ENCODE measurements at regions not wholly inside any gene's neighbourhood (a gene's known extent, or its start where the extent isn't known, plus 50 kb on each side); places are given as distances from the start of the nearest gene placed in this dataset.
"Not testable (repeated sequence)": the region's sequence is repeated elsewhere in the genome, so short reads cannot be mapped to it uniquely, and the experiment has no call there.

- no peak for DNase-seq (ENCODE audit: extremely low read depth in 1 of 11, low read depth in 9 of 11, low spot score in 4 of 11)
Observed at GRCh38 chr4:126468144-126468543, 1153.4 kb downstream of the FAT4 start.

- no peak for DNase-seq (ENCODE audit: extremely low read depth in 1 of 11, low read depth in 9 of 11, low spot score in 4 of 11)
Observed at GRCh38 chr4:126470862-126471261, 1156.1 kb downstream of the FAT4 start.

- DNase-seq (ENCODE audit: extremely low read depth in 1 of 11, low read depth in 9 of 11, low spot score in 4 of 11): no peak
Observed at GRCh38 chr4:126475730-126476129, 1157.0 kb upstream of the INTU start.

- no peak for DNase-seq (ENCODE audit: extremely low read depth in 1 of 11, low read depth in 9 of 11, low spot score in 4 of 11)
Observed at GRCh38 chr4:126479709-126480108, 1153.0 kb upstream of the INTU start.

- DNase-seq (ENCODE audit: extremely low read depth in 1 of 11, low read depth in 9 of 11, low spot score in 4 of 11): no peak
Observed at GRCh38 chr4:126482311-126482710, 1150.4 kb upstream of the INTU start.

- DNase-seq (ENCODE audit: extremely low read depth in 1 of 11, low read depth in 9 of 11, low spot score in 4 of 11): no peak
Observed at GRCh38 chr4:126486377-126486776, 1146.4 kb upstream of the INTU start.

GRCh38 chr4:126489826-126490463, 1142.8 kb upstream of the INTU start:
- no peak for DNase-seq (ENCODE audit: extremely low read depth in 1 of 11, low read depth in 9 of 11, low spot score in 4 of 11)

GRCh38 chr4:126495163-126495752, 1137.5 kb upstream of the INTU start:
- no peak for DNase-seq (ENCODE audit: extremely low read depth in 1 of 11, low read depth in 9 of 11, low spot score in 4 of 11)

- no peak for DNase-seq (ENCODE audit: extremely low read depth in 1 of 11, low read depth in 9 of 11, low spot score in 4 of 11)
Observed at GRCh38 chr4:126512979-126513378, 1119.8 kb upstream of the INTU start.

- peak in 8 of 11 donors; percentile 4 to 21 (median 15) for DNase-seq (ENCODE audit: extremely low read depth in 1 of 11, low read depth in 9 of 11, low spot score in 4 of 11)
Observed at GRCh38 chr4:126513596-126513995, 1119.2 kb upstream of the INTU start.

GRCh38 chr4:126520731-126521130, 1112.0 kb upstream of the INTU start:
- no peak for DNase-seq (ENCODE audit: extremely low read depth in 1 of 11, low read depth in 9 of 11, low spot score in 4 of 11)

GRCh38 chr4:126525400-126525799, 1107.4 kb upstream of the INTU start:
- not testable (repeated sequence) for DNase-seq (ENCODE audit: extremely low read depth in 1 of 11, low read depth in 9 of 11, low spot score in 4 of 11)

- DNase-seq (ENCODE audit: extremely low read depth in 1 of 11, low read depth in 9 of 11, low spot score in 4 of 11): no peak
Observed at GRCh38 chr4:126526335-126526734, 1106.4 kb upstream of the INTU start.

GRCh38 chr4:126529997-126530396, 1102.8 kb upstream of the INTU start:
- DNase-seq (ENCODE audit: extremely low read depth in 1 of 11, low read depth in 9 of 11, low spot score in 4 of 11): no peak

- DNase-seq (ENCODE audit: extremely low read depth in 1 of 11, low read depth in 9 of 11, low spot score in 4 of 11): no peak
Observed at GRCh38 chr4:126530996-126531585, 1101.7 kb upstream of the INTU start.

- DNase-seq (ENCODE audit: extremely low read depth in 1 of 11, low read depth in 9 of 11, low spot score in 4 of 11): no peak
Observed at GRCh38 chr4:126532527-126532926, 1100.2 kb upstream of the INTU start.

GRCh38 chr4:126533146-126533805, 1099.5 kb upstream of the INTU start:
- no peak for DNase-seq (ENCODE audit: extremely low read depth in 1 of 11, low read depth in 9 of 11, low spot score in 4 of 11)

GRCh38 chr4:126539771-126540170, 1093.0 kb upstream of the INTU start:
- DNase-seq (ENCODE audit: extremely low read depth in 1 of 11, low read depth in 9 of 11, low spot score in 4 of 11): no peak

GRCh38 chr4:126541820-126542219, 1090.9 kb upstream of the INTU start:
- DNase-seq (ENCODE audit: extremely low read depth in 1 of 11, low read depth in 9 of 11, low spot score in 4 of 11): no peak

GRCh38 chr4:126544276-126544675, 1088.5 kb upstream of the INTU start:
- no peak for DNase-seq (ENCODE audit: extremely low read depth in 1 of 11, low read depth in 9 of 11, low spot score in 4 of 11)

Measured in renal cortex interstitium (tissue), 11 donors.